ENCODE measurements at regions not wholly inside any gene's neighbourhood (a gene's known extent, or its start where the extent isn't known, plus 50 kb on each side); places are given as distances from the start of the nearest gene placed in this dataset.

- intact Hi-C loops (cut with micrococcal nuclease) = no loop called here
- ATAC-seq (ENCODE audit: low read depth) (no peak), DNase-seq (no peak)
- H3K4me3 ChIP-seq (ENCODE audit: control extremely low read depth in 1 of 5, extremely low read depth in 1 of 5, insufficient read depth in 1 of 5, low read depth in 2 of 5, low read length in 4 of 5) = no peak overlapping the region
- H3K9me3 Mint-ChIP-seq (ENCODE audit: insufficient read depth) = no peaks in the 10 kb centered on the region
- H3K27ac Mint-ChIP-seq = no peak overlapping the region
- no peak overlapping the region for H2AFZ ChIP-seq (ENCODE audit: insufficient read depth, low read depth, low read length, poor library complexity, severe bottlenecking)
- no peaks in the 10 kb centered on the region for H3K4me1 Mint-ChIP-seq
- H3K27ac ChIP-seq (ENCODE audit: low read length in 2 of 2) = no peak overlapping the region
- H3K4me3 Mint-ChIP-seq = no peak overlapping the region
- H3K9ac ChIP-seq (ENCODE audit: low read length) = no peak overlapping the region
- no peak for TF ChIP-seq EZH2 (IDR thresholded peaks at IDR 0.05; ENCODE audit: borderline replicate concordance, insufficient read depth, low read depth, low read length, poor library complexity, severe bottlenecking)
- TF ChIP-seq CTCF (IDR thresholded peaks at IDR 0.05) = no peak
- no peak overlapping the region for H3K4me2 ChIP-seq (replicated peaks; ENCODE audit: low read depth, low read length, poor library complexity, severe bottlenecking)
- no peaks in the 10 kb centered on the region for H3K4me1 ChIP-seq (ENCODE audit: control insufficient read depth in 2 of 2, insufficient read depth in 2 of 2, low read length in 2 of 2)
- H4K20me1 ChIP-seq (ENCODE audit: control insufficient read depth, insufficient read depth, low read length, poor library complexity, severe bottlenecking) = no peaks in the 10 kb centered on the region
- H3K9me3 ChIP-seq (ENCODE audit: control extremely low read depth in 1 of 3, control insufficient read depth in 2 of 3, insufficient read depth in 1 of 3, low read length in 2 of 3) = no peaks in the 10 kb centered on the region
- ChIA-PET CTCF (no interaction called here), POLR2A (no interaction called here)
- no CpG with 5 or more reads among the region's 2 CpGs for WGBS (ENCODE audit: insufficient coverage)
- no peaks in the 10 kb centered on the region for H3K36me3 ChIP-seq (replicated peaks in 1 of 2; ENCODE audit: control extremely low read depth in 1 of 2, control insufficient read depth in 1 of 2, extremely low read depth in 1 of 2, insufficient read depth in 2 of 2, low read length in 1 of 2)
- no peaks in the 10 kb centered on the region for H3K27me3 ChIP-seq (replicated peaks in 1 of 4; ENCODE audit: control extremely low read depth in 1 of 4, control insufficient read depth in 3 of 4, insufficient read depth in 4 of 4, low read length in 3 of 4)
- H3K27me3 Mint-ChIP-seq = no peaks in the 10 kb centered on the region
- H3K79me2 ChIP-seq (ENCODE audit: control insufficient read depth, insufficient read depth, low read length) = no peaks in the 10 kb centered on the region
Observed at GRCh38 chr2:208642125-208642779, 235.7 kb downstream of the PTH2R start.

GRCh38 chr2:208643145-208643544 is 236.6 kb downstream of the PTH2R start:
- Histone ChIP-seq H3K4me3 (ENCODE audit: control extremely low read depth in 1 of 5, extremely low read depth in 1 of 5, insufficient read depth in 1 of 5, low read depth in 2 of 5, low read length in 4 of 5) (no peak overlapping the region), H3K36me3 (replicated peaks in 1 of 2; ENCODE audit: control extremely low read depth in 1 of 2, control insufficient read depth in 1 of 2, extremely low read depth in 1 of 2, insufficient read depth in 2 of 2, low read length in 1 of 2) (no peaks in the 10 kb centered on the region), H3K27ac (ENCODE audit: low read length in 2 of 2) (no peak overlapping the region), H3K9ac (ENCODE audit: low read length) (no peak overlapping the region), H3K4me1 (ENCODE audit: control insufficient read depth in 2 of 2, insufficient read depth in 2 of 2, low read length in 2 of 2) (no peaks in the 10 kb centered on the region), H4K20me1 (ENCODE audit: control insufficient read depth, insufficient read depth, low read length, poor library complexity, severe bottlenecking) (no peaks in the 10 kb centered on the region), H2AFZ (ENCODE audit: insufficient read depth, low read depth, low read length, poor library complexity, severe bottlenecking) (no peak overlapping the region), H3K79me2 (ENCODE audit: control insufficient read depth, insufficient read depth, low read length) (no peaks in the 10 kb centered on the region), H3K9me3 (ENCODE audit: control extremely low read depth in 1 of 3, control insufficient read depth in 2 of 3, insufficient read depth in 1 of 3, low read length in 2 of 3) (no peaks in the 10 kb centered on the region), H3K4me2 (replicated peaks; ENCODE audit: low read depth, low read length, poor library complexity, severe bottlenecking) (no peak overlapping the region), H3K27me3 (replicated peaks in 1 of 4; ENCODE audit: control extremely low read depth in 1 of 4, control insufficient read depth in 3 of 4, insufficient read depth in 4 of 4, low read length in 3 of 4) (no peaks in the 10 kb centered on the region)
- POLR2A ChIA-PET = no interaction called here
- Mint-ChIP-seq H3K27me3 (no peaks in the 10 kb centered on the region), H3K27ac (no peak overlapping the region), H3K9me3 (ENCODE audit: insufficient read depth) (no peaks in the 10 kb centered on the region), H3K4me1 (no peaks in the 10 kb centered on the region), H3K4me3 (no peak overlapping the region)
- no peak for ATAC-seq (ENCODE audit: low read depth)
- CTCF ChIA-PET = no interaction called here
- no peak for TF ChIP-seq EZH2 (IDR thresholded peaks at IDR 0.05; ENCODE audit: borderline replicate concordance, insufficient read depth, low read depth, low read length, poor library complexity, severe bottlenecking)
- TF ChIP-seq CTCF (IDR thresholded peaks at IDR 0.05) = no peak
- DNase-seq = no peak
- intact Hi-C loops (cut with micrococcal nuclease) = no loop called here
- WGBS (ENCODE audit: insufficient coverage) = no CpG with 5 or more reads among the region's 1 CpG
